ENCODE measurements at regions not wholly inside any gene's neighbourhood (a gene's known extent, or its start where the extent isn't known, plus 50 kb on each side); places are given as distances from the start of the nearest gene placed in this dataset.

DNA sequence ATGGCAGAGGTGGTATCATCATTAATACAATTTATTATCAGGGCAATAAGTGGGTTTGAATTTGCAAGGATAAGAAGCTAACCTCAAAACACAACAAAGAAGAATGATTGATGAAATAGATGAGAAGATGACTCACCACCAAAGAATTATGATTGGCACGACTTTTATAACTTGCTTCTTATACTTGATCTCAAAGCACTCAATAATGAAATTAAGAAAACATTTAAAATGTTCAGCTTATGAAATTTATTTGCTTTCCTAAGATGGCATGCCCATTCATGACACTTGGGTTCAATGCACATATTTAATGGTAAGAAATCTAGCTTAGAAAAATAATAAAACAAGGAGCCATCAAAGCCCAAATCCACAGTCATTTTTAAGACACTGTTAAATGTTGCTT lies 477.5 kb downstream of the GJA1 start:
- TF ChIP-seq GATA2 (IDR thresholded peaks at IDR 0.05; ENCODE audit: low read depth, low read length) (no peak), GATA3 (IDR thresholded peaks at IDR 0.05; ENCODE audit: low read depth, low read length) (no peak)

DNA sequence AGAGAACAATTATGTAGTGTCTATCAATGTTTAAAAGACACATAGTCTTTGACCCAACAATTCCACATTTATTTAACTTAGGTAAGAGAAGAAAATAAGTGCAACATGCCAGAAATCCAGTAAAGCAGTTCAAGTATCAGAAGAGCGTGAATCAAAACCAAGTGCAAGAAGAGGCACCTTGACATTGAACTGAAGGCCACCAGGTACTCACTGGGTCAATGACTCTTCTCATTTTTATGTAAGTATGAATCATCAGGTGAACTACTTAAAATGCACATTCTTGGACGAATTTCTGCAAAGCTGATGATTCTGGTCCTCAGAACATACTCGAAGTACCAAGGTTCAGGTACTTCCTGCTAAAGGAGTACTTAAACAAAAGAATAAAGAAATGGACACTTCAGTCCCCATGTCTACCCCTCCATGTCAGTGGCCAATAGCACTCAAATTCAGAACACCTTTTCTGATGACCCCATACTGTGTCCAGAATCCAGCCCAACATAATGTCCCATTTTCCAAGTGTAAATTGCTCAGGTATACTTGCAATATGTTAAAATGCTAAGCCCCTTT lies 481.9 kb downstream of the GJA1 start:
- no peak for TF ChIP-seq GATA2 (IDR thresholded peaks at IDR 0.05; ENCODE audit: low read depth, low read length)
- TF ChIP-seq GATA3 (IDR thresholded peaks at IDR 0.05; ENCODE audit: low read depth, low read length) = no peak

DNA sequence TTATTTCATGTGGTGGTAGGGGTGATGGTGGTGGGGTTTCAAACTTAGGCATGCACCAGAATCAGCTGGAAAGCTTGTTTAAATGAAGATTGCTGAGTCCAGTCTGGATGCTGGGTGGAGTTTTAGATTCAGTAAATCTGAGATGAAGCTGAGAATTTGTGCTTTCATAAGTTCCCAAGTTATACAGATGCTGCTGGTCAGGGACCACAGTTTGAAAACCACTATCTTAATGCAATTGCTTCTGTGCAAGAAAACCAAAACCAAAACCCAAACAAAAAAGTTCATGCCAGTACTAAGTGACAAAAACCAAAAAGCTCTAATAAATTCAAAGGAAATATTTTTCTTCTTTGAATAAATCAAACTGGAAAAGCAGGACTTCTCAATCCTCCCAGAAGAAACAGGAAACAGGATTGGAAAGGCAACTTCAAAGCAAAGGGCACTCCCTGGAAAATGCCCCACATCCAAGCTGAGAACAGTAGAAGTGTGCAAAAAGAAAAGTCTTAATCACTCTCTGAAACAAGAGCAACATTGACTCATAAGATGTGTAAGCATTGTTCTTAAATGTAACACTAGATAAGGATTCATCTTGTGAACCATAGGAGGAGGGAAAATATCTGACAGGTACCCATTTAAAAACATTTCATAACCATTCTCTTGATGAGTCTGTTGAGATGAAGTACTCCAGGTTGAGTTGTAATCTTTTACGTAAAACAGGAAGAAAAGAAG lies 481.5 kb upstream of the HSF2 start:
- TF ChIP-seq GATA3 (IDR thresholded peaks at IDR 0.05; ENCODE audit: low read depth, low read length) (no peak), GATA2 (IDR thresholded peaks at IDR 0.05; ENCODE audit: low read depth, low read length) (no peak)

- no peak for TF ChIP-seq GATA2 (IDR thresholded peaks at IDR 0.05; ENCODE audit: low read depth, low read length)
- no peak for TF ChIP-seq GATA3 (IDR thresholded peaks at IDR 0.05; ENCODE audit: low read depth, low read length)
Measured at GRCh38 chr6:121920616-121921015, 478.8 kb upstream of the HSF2 start.

DNA sequence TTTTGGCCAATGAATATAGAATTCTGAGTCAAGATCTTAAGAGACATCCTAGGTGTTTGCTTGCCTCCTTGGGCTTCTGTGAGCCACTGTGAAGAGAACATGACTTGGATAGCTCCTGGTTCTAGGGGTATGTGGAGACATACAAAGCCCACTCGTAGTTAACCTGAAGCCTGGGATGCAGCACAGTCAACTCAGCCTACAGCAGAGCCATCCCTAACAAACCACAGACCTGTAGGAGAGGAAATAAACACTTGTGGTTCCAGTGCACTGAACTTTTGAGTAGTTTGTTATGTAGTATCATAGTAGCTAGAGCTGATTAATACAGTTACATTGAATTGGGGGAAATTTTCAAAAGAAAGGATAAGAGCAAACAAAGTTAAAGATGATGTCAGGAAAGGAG lies 474.4 kb upstream of the HSF2 start:
- no peak for TF ChIP-seq GATA3 (IDR thresholded peaks at IDR 0.05; ENCODE audit: low read depth, low read length)
- TF ChIP-seq GATA2 (IDR thresholded peaks at IDR 0.05; ENCODE audit: low read depth, low read length) = no peak

- TF ChIP-seq GATA2 (IDR thresholded peaks at IDR 0.05; ENCODE audit: low read depth, low read length) (no peak), GATA3 (IDR thresholded peaks at IDR 0.05; ENCODE audit: low read depth, low read length) (no peak)
Measured at GRCh38 chr6:121925534-121926255, 473.8 kb upstream of the HSF2 start.

DNA sequence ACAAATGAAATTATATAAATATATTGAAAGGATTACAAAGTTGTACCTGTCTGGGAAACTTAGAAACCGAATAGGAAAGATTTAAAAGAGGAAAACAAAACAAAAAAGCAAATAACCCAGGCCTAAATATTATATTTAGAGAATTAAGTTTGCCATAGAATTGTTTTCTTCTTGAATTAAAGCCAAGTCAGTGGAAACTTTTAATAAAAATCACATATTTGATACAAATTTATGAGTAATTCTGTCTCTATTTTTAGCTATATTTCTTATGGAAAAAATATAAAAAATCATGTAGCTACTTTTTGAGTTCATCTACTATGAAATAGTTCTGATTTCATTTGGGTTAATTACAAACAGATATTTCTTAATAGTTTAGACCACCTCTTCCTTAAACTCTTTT lies 470.2 kb upstream of the HSF2 start:
- TF ChIP-seq GATA3 (IDR thresholded peaks at IDR 0.05; ENCODE audit: low read depth, low read length) (no peak), GATA2 (IDR thresholded peaks at IDR 0.05; ENCODE audit: low read depth, low read length) (no peak)

GRCh38 chr6:121932076-121932991 lies 467.1 kb upstream of the HSF2 start:
- no peak for TF ChIP-seq GATA2 (IDR thresholded peaks at IDR 0.05; ENCODE audit: low read depth, low read length)

DNA sequence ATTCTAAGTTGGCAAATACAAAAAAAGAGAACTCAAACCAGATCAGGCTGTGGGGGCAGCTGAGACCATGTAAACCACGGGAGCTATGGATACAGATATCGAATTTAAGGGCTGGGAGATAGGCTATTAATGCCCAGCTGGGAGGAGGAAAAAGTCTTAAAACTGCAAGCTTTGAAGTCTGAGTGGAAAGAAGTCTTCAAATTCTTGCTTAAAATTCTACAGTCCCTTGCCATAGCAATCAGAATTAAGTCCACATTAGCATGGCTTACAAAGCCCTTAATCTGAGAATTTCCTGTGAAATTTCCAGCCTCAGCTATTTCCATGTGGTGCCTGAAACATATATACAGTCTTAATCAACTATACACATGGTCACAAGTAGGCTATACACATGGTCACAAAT lies 465.0 kb upstream of the HSF2 start:
- TF ChIP-seq GATA3 (IDR thresholded peaks at IDR 0.05; ENCODE audit: low read depth, low read length) (no peak), GATA2 (IDR thresholded peaks at IDR 0.05; ENCODE audit: low read depth, low read length) (no peak)

GRCh38 chr6:121940728-121941127 lies 458.7 kb upstream of the HSF2 start:
- TF ChIP-seq GATA3 (IDR thresholded peaks at IDR 0.05; ENCODE audit: low read depth, low read length) (no peak), GATA2 (IDR thresholded peaks at IDR 0.05; ENCODE audit: low read depth, low read length) (no peak)

GRCh38 chr6:121944354-121944753 lies 455.1 kb upstream of the HSF2 start:
- TF ChIP-seq GATA2 (IDR thresholded peaks at IDR 0.05; ENCODE audit: low read depth, low read length) (no peak), GATA3 (IDR thresholded peaks at IDR 0.05; ENCODE audit: low read depth, low read length) (no peak)

DNA sequence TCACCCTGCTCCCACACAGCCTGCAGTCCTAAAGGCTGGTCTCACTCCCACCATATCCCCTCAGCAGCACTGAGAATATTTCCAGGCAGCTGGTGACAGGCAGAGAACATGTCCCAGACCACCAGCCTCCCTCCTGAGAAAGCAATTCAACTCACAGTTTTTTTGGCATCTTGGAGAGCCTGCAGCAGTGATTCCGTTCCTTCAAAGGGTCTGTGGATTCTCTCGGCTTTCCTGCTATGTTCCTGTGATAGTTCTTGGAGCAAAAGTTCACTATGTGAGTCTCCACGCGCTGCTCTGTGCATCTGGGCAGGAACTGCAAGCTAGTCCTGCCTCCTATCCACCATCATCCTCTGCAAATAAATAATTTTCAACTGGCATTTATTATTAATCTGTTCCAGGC lies 448.3 kb upstream of the HSF2 start:
- TF ChIP-seq GATA3 (IDR thresholded peaks at IDR 0.05; ENCODE audit: low read depth, low read length) (no peak), GATA2 (IDR thresholded peaks at IDR 0.05; ENCODE audit: low read depth, low read length) (no peak)

- TF ChIP-seq GATA2 (IDR thresholded peaks at IDR 0.05; ENCODE audit: low read depth, low read length) = no peak
- TF ChIP-seq GATA3 (IDR thresholded peaks at IDR 0.05; ENCODE audit: low read depth, low read length) = no peak
Measured at GRCh38 chr6:121951918-121952379, 447.5 kb upstream of the HSF2 start.

DNA sequence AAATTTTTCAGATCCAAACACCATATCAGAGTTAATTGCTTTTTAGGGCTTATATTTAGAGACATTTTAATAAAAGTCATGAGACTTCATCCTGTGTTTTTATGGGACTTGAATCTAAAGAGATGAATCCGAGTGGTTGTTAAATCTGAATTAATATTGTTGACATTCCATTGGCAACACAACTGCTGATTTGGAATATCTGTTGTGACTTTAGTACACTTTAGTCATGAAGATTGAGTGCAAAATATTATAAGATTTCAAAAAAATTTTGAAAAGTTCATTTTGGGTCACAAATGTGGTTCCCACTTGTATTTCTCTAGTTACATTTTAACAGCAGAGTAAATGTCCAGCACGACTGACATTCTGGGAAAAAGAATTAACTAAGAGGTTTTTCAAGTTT lies 442.7 kb upstream of the HSF2 start:
- no peak for TF ChIP-seq GATA3 (IDR thresholded peaks at IDR 0.05; ENCODE audit: low read depth, low read length)
- TF ChIP-seq GATA2 (IDR thresholded peaks at IDR 0.05; ENCODE audit: low read depth, low read length) = no peak

All from SH-SY5Y (cell line).